Activated CD4-positive, alpha-beta T cell treated with anti-CD3 and anti-CD28 coated beads for 36 hours (primary cell): ENCODE measurements at regions not wholly inside any gene's neighbourhood (a gene's known extent, or its start where the extent isn't known, plus 50 kb on each side); places are given as distances from the start of the nearest gene placed in this dataset.
"Not testable (repeated sequence)": the region's sequence is repeated elsewhere in the genome, so short reads cannot be mapped to it uniquely, and the experiment has no call there.

Experiments
- ATAC-seq: fragments of 200-7000 bp; cut with Tn5 transposase; one replicate; pipeline ENCODE4 v1.10.0; 2021; ENCODE audit warnings: mild to moderate bottlenecking, moderate library complexity
- CTCF ChIA-PET: fragments of 350-600 bp; sonication (Branson Sonifier 250); formaldehyde crosslinking; loops from one replicate; lab custom pipeline; 2021; ENCODE audit warnings: antibody characterized with exemption; lab: Charles Lee
- POLR2A ChIA-PET: fragments of 350-600 bp; sonication (Branson Sonifier 250); formaldehyde crosslinking; loops from one replicate; lab custom pipeline; 2021; ENCODE audit warnings: antibody characterized with exemption, inconsistent platforms; lab: Charles Lee
- DNase-seq: peaks from one replicate; pipeline ENCODE4 v3.0.0-alpha.2; 2020
- H3K27ac Mint-ChIP-seq: one replicate; pipeline ENCODE4 v1.8.0; 2021; ENCODE audit warnings: mixed read lengths
- H3K27me3 Mint-ChIP-seq: one replicate; pipeline ENCODE4 v1.8.0; 2021; ENCODE audit warnings: mixed read lengths
- H3K36me3 Mint-ChIP-seq: one replicate; pipeline ENCODE4 v1.8.0; 2021; ENCODE audit warnings: low read depth, mixed read lengths
- H3K4me1 Mint-ChIP-seq: one replicate; pipeline ENCODE4 v1.8.0; 2021; ENCODE audit warnings: mixed read lengths
- H3K4me3 Mint-ChIP-seq: one replicate; pipeline ENCODE4 v1.8.0; 2021; ENCODE audit warnings: mild to moderate bottlenecking, moderate library complexity, mixed read lengths
- H3K9me3 Mint-ChIP-seq: one replicate; pipeline ENCODE4 v1.8.0; 2021; ENCODE audit warnings: low read depth, mixed read lengths
- intact Hi-C, 2 experiments: fragments of 100-400 bp; cut with DNase I in 1 of 2; cut with micrococcal nuclease in 1 of 2; formaldehyde crosslinking; loops; one replicate each; pipeline versions ENCODE4 v1.14.2 to v1.15.1; 2022 to 2024; cut with DNase I, micrococcal nuclease

DNA sequence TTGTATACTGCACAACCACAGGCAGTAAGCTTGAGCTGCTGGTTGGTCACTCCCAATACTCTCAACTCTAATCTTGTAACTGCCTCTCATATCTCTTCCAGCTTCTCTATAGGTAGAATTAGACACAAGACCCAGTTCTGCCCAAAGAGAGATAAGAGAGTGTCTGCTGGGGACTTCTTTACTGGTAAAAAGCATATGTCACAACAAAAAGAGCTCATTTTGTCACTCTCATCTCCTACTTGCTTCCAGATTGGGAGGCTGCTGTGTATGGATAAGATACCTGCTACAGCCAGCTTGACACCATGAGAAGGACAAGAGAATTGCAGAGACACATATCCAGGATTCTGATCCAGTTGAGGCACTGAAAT, 165.2 kb downstream of the PTH2R start:
- Mint-ChIP-seq H3K27ac (no peak overlapping the region), H3K36me3 (no peaks in the 10 kb centered on the region), H3K4me1 (no peaks in the 10 kb centered on the region), H3K4me3 (no peak overlapping the region), H3K27me3 (no peaks in the 10 kb centered on the region), H3K9me3 (no peaks in the 10 kb centered on the region)
- intact Hi-C loops, result no loop called here
- DNase-seq, result no peak
- ATAC-seq, result no peak
- ChIA-PET CTCF (no interaction called here), POLR2A (no interaction called here)

DNA sequence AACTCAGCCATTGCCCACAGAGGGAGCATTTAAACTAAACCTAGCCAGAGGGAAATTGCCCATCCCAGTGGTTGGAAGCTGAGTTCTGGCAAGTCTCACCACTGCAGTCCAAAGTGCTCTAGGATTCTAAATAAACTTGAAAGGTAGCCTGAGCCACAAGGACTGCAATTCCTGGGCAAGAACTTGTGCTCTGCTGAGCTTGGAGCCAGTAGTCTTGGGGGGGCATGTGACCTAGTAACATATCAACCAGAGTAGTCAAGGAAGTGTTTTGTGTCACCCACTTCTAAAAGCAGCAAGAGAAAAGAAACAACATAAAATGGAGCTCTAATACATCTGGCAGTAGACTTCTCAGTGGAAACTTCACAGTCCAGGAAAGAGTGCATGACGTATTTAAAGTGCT, 167.0 kb downstream of the PTH2R start:
- no peak overlapping the region for H3K4me3 Mint-ChIP-seq
- no peak overlapping the region for H3K27ac Mint-ChIP-seq
- ATAC-seq, result no peak
- no peaks in the 10 kb centered on the region for H3K36me3 Mint-ChIP-seq
- H3K4me1 Mint-ChIP-seq, result no peaks in the 10 kb centered on the region
- H3K9me3 Mint-ChIP-seq, result no peaks in the 10 kb centered on the region
- CTCF ChIA-PET, result no interaction called here
- no peak for DNase-seq
- intact Hi-C loops, result no loop called here
- POLR2A ChIA-PET, result no interaction called here
- H3K27me3 Mint-ChIP-seq, result no peaks in the 10 kb centered on the region

DNA sequence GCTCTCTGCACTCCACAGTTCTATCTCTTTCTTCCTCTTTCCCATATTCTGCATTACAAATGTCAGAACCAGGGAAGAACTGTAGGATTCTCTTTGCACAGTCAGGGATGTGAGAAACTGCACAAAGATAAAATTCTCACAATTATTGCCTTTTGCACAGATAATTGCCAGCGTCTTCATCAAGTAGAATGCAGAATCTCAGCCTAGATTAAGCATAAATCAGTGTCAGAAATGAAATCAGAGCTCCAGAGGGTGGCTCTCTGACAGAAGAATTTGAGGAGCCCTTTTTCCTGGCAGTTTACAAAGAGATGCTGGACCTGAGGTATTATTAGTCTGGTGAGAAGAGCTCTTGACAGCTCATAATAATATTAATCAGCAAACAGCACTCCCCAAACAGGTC, 173.1 kb downstream of the PTH2R start:
- no peaks in the 10 kb centered on the region for H3K27me3 Mint-ChIP-seq
- CTCF ChIA-PET, result no interaction called here
- H3K36me3 Mint-ChIP-seq, result no peaks in the 10 kb centered on the region
- ATAC-seq, result no peak
- no peak overlapping the region for H3K27ac Mint-ChIP-seq
- intact Hi-C loops, result no loop called here
- DNase-seq, result no peak
- POLR2A ChIA-PET, result no interaction called here
- H3K9me3 Mint-ChIP-seq, result no peaks in the 10 kb centered on the region
- no peak overlapping the region for H3K4me3 Mint-ChIP-seq
- H3K4me1 Mint-ChIP-seq, result no peaks in the 10 kb centered on the region

DNA sequence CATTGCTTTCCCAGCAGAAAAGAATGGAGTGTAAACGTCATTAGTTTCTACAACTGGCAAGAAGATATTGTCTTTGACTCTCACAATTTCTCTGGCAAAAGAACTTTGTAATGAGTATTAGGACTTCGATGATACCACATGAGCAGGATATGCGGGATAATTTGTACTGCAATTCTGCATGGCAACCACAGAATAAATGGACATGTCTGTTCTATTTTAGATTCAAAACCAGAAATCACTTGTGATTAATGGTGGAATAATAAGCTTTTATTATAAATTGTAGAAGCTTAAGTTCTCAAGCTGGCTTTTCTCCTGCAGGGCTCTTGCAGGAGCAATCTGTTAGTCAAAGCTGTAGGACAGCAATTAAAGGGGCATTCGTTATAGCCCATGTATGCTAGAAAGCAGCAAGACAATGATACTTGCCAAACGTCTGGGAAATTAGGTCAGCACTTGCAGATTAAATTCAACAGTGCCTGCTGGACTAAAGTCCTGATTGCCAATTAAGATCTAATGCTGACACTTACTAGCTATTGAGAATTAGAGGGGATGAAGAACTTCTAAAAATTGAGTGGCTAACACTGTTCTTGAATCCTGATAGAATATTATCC, 177.9 kb downstream of the PTH2R start:
- Mint-ChIP-seq H3K4me3 (no peak overlapping the region), H3K4me1 (no peaks in the 10 kb centered on the region), H3K27ac (no peak overlapping the region), H3K27me3 (no peaks in the 10 kb centered on the region), H3K9me3 (no peaks in the 10 kb centered on the region), H3K36me3 (no peaks in the 10 kb centered on the region)
- ATAC-seq (no peak), DNase-seq (no peak)
- intact Hi-C loops, result no loop called here
- CTCF ChIA-PET, result interaction anchor here (0.6 kb wide), 1 partner anchor 189 kb away, joined by 3 read pairs; no protein-coding TSS in a partner anchor
- POLR2A ChIA-PET, result no interaction called here

DNA sequence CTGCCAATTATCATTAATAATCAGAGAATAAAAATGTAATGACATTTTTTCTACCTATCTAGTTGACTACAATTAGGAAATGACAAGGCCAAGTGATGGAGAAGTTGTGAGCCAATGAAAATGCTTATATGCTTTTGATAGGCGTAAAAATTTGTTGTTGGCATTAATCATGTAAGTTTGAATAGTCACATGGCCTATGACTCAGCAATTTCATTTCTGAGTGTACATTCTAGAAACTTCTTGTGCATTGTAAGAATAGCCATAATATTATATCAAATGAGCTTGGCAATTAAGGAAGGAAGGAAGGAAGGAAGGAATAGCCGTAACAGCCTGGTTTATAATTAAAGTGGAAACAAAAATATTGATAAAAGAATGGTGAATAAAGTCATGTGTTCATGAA, 179.9 kb downstream of the PTH2R start:
- Mint-ChIP-seq H3K27ac (no peak overlapping the region), H3K27me3 (no peaks in the 10 kb centered on the region), H3K36me3 (no peaks in the 10 kb centered on the region), H3K4me1 (no peaks in the 10 kb centered on the region), H3K9me3 (no peaks in the 10 kb centered on the region), H3K4me3 (no peak overlapping the region)
- POLR2A ChIA-PET, result no interaction called here
- intact Hi-C loops, result no loop called here
- DNase-seq (no peak), ATAC-seq (no peak)
- CTCF ChIA-PET, result no interaction called here

DNA sequence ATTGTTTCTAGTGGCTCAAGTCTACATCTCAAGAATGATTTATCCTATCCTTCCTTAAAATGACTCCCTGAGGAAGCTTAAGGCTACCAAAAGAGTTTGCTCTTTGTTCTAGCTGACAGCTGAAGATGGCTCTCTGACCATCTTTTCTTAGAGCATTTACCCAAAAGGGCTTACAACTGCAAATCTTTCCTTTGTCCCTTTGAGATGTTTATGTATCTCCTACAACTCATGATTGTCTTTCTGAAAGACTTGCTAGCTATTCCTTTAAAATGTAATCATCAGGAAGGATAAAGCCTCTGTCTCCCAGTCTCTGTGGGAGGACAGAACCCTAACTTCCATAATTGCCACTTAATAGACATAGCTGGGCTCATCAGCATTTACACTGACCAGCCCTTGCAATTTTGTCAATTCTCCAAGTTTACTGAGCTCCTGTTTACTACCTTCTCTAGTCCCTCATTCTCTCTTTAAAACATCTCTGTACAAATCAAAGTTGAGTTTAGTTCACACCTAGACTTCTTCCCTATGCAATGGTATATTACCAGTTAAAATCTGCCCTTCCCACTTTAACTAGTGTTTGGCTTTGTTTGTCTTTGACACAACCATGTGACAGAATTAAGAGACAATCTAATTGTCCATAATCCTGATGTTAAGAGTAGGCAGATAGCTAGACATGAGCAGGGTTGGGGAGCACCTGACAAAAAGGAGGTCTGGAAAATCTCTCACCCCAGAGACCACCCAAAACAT, 188.2 kb downstream of the PTH2R start:
- Mint-ChIP-seq H3K27ac (no peak overlapping the region), H3K27me3 (no peaks in the 10 kb centered on the region), H3K36me3 (no peaks in the 10 kb centered on the region), H3K9me3 (no peaks in the 10 kb centered on the region), H3K4me1 (no peaks in the 10 kb centered on the region), H3K4me3 (no peak overlapping the region)
- no peak for DNase-seq
- POLR2A ChIA-PET, result no interaction called here
- CTCF ChIA-PET, result interaction anchor here (0.6 kb wide), 1 partner anchor 260 kb away, joined by 3 read pairs; no protein-coding TSS in a partner anchor
- intact Hi-C loops, result no loop called here
- ATAC-seq, result no peak

DNA sequence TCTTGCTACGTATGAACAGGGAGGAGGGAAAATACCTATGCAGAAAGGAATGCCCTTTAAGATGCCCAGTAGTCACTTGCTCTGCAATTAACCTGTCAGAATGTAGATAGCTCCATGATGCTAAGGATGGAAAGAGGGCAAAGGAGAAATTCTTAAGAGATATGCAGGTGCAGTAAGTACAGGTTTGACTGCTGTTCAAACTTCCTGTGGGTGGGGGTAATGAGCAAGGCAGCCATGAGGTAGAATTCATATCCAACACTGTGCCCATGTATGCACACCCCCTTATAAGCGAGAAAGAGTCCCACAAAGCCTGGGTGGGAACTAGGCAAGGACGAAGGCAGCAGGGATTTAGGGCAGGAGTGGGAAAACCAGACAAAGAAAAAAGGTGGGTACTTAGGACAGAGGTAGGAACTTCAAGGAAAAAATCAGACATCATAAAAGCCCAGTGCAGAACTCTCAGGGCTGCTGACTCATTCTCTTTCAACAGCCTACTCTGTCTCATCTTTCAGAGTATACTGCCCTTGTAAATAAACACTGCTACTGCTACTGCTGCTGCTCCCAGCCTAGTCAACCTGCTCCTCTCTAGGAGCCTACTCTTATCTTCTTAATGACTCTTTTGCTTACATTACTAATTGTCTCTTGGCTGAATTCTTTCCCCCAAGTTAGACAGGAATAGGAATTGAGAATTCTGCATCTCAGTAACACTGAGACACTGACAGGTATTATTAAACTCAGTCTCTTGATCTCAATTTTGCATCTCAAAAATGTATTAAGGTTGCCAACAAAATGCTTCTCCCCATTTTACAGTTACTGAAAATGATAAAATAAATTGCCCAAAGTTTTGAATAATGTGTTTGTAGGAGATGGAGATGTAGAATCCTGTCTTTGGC, 189.0 kb downstream of the PTH2R start:
- no peaks in the 10 kb centered on the region for H3K4me1 Mint-ChIP-seq

DNA sequence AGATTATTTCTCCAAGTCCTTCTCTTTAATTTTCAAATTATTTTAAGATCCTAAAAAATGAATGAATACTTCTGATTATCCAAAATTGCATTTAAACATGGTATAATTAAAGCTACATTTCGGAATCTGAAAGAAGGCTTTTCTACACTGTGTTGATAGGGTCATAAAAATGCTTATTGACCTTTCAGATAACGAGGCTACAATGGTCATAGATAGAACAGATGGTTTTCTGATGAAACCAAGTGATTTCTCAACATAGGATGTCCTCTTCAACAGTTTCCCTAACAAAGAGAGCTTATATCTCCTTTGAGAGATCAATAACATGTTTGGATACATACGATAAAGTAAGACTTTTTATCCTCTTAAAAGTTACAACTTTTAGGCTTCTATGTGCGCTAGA, 201.1 kb downstream of the PTH2R start:
- Mint-ChIP-seq H3K27me3 (no peaks in the 10 kb centered on the region), H3K27ac (no peak overlapping the region), H3K4me3 (no peak overlapping the region), H3K4me1 (no peaks in the 10 kb centered on the region), H3K36me3 (no peaks in the 10 kb centered on the region), H3K9me3 (peaks cover 8% of the 10 kb centered on the region)
- no peak for DNase-seq
- no peak for ATAC-seq
- POLR2A ChIA-PET, result no interaction called here
- CTCF ChIA-PET, result interaction anchor here (0.7 kb wide), 1 partner anchor 186 kb away, joined by 3 read pairs; no protein-coding TSS in a partner anchor
- intact Hi-C loops, result no loop called here

More for the DNA sequence above, 189.0 kb downstream of the PTH2R start:
- H3K27ac Mint-ChIP-seq, result no peak overlapping the region
- no peak for DNase-seq
- peaks cover 5% of the 10 kb centered on the region for H3K9me3 Mint-ChIP-seq
- H3K4me3 Mint-ChIP-seq, result no peak overlapping the region
- H3K36me3 Mint-ChIP-seq, result no peaks in the 10 kb centered on the region
- H3K27me3 Mint-ChIP-seq, result no peaks in the 10 kb centered on the region
- CTCF ChIA-PET, result interaction anchor here (0.6 kb wide), 1 partner anchor 259 kb away, joined by 3 read pairs; no protein-coding TSS in a partner anchor
- no peak for ATAC-seq
- intact Hi-C loops, result no loop called here
- POLR2A ChIA-PET, result no interaction called here

DNA sequence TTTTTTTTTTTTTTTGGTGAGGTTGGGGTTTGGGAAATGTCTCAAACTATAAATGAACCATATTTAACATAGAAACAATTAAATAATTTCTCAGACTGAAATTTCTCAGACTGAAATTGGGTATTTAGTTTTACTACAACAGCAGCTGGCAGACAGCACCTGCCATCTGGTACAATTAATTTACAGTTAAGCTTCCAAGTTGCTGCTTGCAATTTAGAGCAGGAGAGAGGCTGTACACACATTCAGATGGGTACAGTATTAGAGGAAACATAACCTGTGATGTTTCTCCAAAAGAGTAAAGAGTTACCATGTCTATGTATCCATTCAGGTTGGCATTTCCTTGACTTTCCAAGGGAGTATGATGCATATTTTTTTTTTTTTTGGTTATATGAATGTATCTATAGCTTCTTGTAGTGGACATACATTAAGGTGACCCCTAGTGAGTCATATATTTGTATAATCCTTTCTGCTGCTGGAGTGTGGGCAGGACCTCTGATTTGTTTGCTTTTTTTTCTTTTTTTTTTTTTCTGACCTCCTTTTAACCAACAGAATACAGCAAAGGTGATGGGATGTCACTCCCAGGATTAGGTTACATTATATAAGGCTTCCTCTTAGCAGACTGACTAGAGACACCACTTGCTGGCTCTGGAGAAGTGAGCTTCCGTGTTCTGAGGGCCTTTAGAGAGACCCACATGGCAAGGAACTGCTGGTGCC, 201.7 kb downstream of the PTH2R start:
- CTCF ChIA-PET, result interaction anchor here (0.7 kb wide), 1 partner anchor 185 kb away, joined by 3 read pairs; no protein-coding TSS in a partner anchor
- intact Hi-C loops, result no loop called here
- POLR2A ChIA-PET, result no interaction called here
- H3K27ac Mint-ChIP-seq, result no peak overlapping the region
- no peak for ATAC-seq
- no peaks in the 10 kb centered on the region for H3K36me3 Mint-ChIP-seq
- H3K27me3 Mint-ChIP-seq, result no peaks in the 10 kb centered on the region
- no peaks in the 10 kb centered on the region for H3K4me1 Mint-ChIP-seq
- DNase-seq, result no peak
- H3K4me3 Mint-ChIP-seq, result no peak overlapping the region
- H3K9me3 Mint-ChIP-seq, result peaks cover 8% of the 10 kb centered on the region

DNA sequence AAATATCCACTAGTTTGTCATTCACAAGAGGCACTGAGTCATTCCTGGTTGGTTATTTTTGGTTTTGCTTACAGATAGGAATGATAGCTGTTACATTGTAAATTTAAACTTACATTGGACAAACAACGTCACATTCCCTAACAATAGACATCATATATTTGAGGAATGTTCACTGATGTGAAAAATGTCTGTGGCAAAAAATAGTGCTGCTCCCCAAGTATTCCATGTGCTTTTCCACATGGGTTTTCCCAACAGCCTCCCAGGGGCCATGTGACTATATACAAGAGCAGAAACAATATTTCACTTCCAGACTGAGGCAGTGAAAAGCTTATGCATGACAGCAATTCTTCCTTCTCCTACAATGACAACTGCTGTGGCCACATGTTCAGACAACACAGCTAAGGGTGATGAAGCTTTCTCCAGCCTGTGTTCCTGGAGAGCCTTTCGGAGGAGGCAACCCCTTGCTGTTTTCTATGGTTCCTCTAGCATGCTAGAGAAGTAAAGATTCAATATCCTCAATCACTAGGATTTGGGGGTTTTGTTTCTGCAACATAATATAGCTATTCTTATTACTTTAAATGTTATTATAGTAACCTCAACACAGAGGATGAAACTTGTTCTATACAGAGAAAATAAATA, 202.7 kb downstream of the PTH2R start:
- Mint-ChIP-seq H3K9me3 (peaks cover 10% of the 10 kb centered on the region), H3K27ac (no peak overlapping the region), H3K27me3 (no peaks in the 10 kb centered on the region), H3K4me3 (no peak overlapping the region), H3K36me3 (no peaks in the 10 kb centered on the region), H3K4me1 (no peaks in the 10 kb centered on the region)
- ATAC-seq (no peak), DNase-seq (no peak)
- ChIA-PET CTCF (no interaction called here), POLR2A (no interaction called here)
- intact Hi-C loops, result no loop called here

DNA sequence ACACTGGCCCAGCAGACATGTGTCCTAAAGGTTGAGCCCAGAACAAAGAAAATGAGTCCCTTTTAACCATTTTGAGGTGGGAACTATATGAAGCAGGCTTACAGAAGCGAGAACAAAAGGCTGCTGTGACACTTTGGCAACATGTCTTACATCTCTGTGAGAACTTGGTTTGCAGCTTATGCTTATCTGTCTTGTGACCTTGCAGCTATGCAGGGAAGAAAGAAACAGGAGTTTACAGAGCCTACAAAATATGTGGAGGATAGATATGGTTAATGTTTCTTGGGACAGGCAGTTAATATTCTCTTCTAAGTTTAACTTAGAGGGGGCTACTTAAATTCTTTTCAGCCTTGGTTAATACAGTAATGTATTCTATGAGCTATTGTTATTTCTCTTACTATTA, 209.1 kb downstream of the PTH2R start:
- H3K27ac Mint-ChIP-seq, intact Hi-C loops, H3K36me3 Mint-ChIP-seq, H3K4me3 Mint-ChIP-seq, H3K4me1 Mint-ChIP-seq, H3K27me3 Mint-ChIP-seq, DNase-seq, POLR2A ChIA-PET, ATAC-seq: not testable (repeated sequence)
- peaks cover 10% of the 10 kb centered on the region for H3K9me3 Mint-ChIP-seq
- CTCF ChIA-PET, result interaction anchor here (0.7 kb wide), 1 partner anchor 97 kb away, joined by 3 read pairs; no protein-coding TSS in a partner anchor
